Right lobe of liver (tissue), 4 donors: ENCODE measurements at regions not wholly inside any gene's neighbourhood (a gene's known extent, or its start where the extent isn't known, plus 50 kb on each side); places are given as distances from the start of the nearest gene placed in this dataset.

Source experiments
- CTCF ChIP-seq, 4 donors: fragments of 200-600 bp in 3 of 4; fragments of 450-650 bp in 1 of 4; IDR thresholded peaks; one replicate each; pipeline versions ENCODE4 v1.5.1 to v1.8.0; 2016 to 2022; ENCODE audit warnings: antibody characterized with exemption in 4 of 4, mild to moderate bottlenecking in 2 of 4
- POLR2A ChIP-seq: fragments of 450-650 bp; IDR thresholded peaks from one replicate; pipeline ENCODE4 v1.6.1; 2017; ENCODE audit warnings: antibody characterized with exemption, mild to moderate bottlenecking
- donor health status: DM: no; HTN: no; CAD: no.
- donor health status: DM: no; HTN: no; CAD: no.
- donor health status: DM: no; HTN: yes; CAD: no.

GRCh38 chr13:80513196-80513595 is 172.3 kb upstream of the SPRY2 start:
- TF ChIP-seq CTCF (IDR thresholded peaks at IDR 0.05) (no peak), POLR2A (no peak)
